ENCODE measurements at regions not wholly inside any gene's neighbourhood (a gene's known extent, or its start where the extent isn't known, plus 50 kb on each side); places are given as distances from the start of the nearest gene placed in this dataset.

GRCh38 chrY:15368786-15369185, 844.5 kb downstream of the NLGN4Y start:
- Mint-ChIP-seq H3K27me3 (ENCODE audit: unreplicated experiment) (no peaks in the 10 kb centered on the region), H3K4me1 (ENCODE audit: low read depth, unreplicated experiment) (peaks cover 12% of the 10 kb centered on the region), H3K27ac (ENCODE audit: unreplicated experiment) (peak overlapping the region; percentile 90), H3K36me3 (ENCODE audit: unreplicated experiment) (no peaks in the 10 kb centered on the region), H3K9me3 (ENCODE audit: unreplicated experiment) (peaks cover 2% of the 10 kb centered on the region), H3K4me3 (ENCODE audit: unreplicated experiment) (no peak overlapping the region)
- DNase-seq = no peak
- no peak for TF ChIP-seq CTCF (IDR thresholded peaks at IDR 0.05; ENCODE audit: partially characterized antibody, unreplicated experiment)

- no peaks in the 10 kb centered on the region for H3K27me3 Mint-ChIP-seq (ENCODE audit: unreplicated experiment)
- DNase-seq = peak; percentile 28
- no peaks in the 10 kb centered on the region for H3K36me3 Mint-ChIP-seq (ENCODE audit: unreplicated experiment)
- no peak overlapping the region for H3K4me3 Mint-ChIP-seq (ENCODE audit: unreplicated experiment)
- TF ChIP-seq CTCF (IDR thresholded peaks at IDR 0.05; ENCODE audit: partially characterized antibody, unreplicated experiment) = no peak
- peaks cover 6% of the 10 kb centered on the region for H3K4me1 Mint-ChIP-seq (ENCODE audit: low read depth, unreplicated experiment)
- H3K27ac Mint-ChIP-seq (ENCODE audit: unreplicated experiment) = no peak overlapping the region
- no peaks in the 10 kb centered on the region for H3K9me3 Mint-ChIP-seq (ENCODE audit: unreplicated experiment)
Observed at GRCh38 chrY:15385178-15385577, 860.8 kb downstream of the NLGN4Y start.

DNA sequence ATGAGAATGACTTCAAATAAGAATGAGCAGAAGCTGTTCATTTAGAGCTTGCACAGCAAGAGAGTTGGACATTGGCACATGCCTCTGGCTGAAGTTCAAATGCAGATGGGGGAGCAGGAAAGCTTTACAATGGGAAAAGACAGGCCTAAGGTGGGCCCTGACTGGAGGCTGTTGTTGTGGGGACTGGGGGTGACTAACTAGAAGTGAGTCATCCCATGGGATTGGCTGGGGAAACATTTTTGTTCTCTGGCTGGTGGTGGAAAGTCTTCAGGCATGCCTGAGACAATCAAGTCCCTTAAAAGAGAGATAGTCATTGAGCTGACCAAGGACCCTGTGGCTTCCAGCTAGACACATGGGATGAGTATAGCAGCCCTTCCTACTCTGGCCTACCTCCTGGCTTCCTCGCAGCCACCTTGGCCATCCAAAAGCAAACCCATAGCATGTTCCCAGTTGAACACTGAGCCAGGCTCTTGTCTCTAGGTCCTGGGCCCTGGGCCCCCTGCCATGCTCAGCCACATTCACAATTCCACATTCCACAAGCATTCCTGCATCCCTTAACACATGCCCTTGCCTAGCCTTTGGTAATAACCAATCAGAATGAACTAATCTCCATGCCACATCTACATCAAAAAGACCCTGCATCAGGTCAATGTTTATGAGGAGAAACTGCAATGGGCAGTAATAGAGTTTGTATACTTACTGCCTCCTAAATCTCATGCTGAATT, 873.4 kb downstream of the NLGN4Y start:
- no peak overlapping the region for H3K27ac Mint-ChIP-seq (ENCODE audit: unreplicated experiment)

GRCh38 chrY:15402451-15402850, 878.1 kb downstream of the NLGN4Y start:
- no peak for TF ChIP-seq CTCF (IDR thresholded peaks at IDR 0.05; ENCODE audit: partially characterized antibody, unreplicated experiment)
- no peak for DNase-seq
- Mint-ChIP-seq H3K4me1 (ENCODE audit: low read depth, unreplicated experiment) (no peaks in the 10 kb centered on the region), H3K27ac (ENCODE audit: unreplicated experiment) (no peak overlapping the region), H3K36me3 (ENCODE audit: unreplicated experiment) (no peaks in the 10 kb centered on the region), H3K4me3 (ENCODE audit: unreplicated experiment) (no peak overlapping the region), H3K9me3 (ENCODE audit: unreplicated experiment) (peaks cover 2% of the 10 kb centered on the region), H3K27me3 (ENCODE audit: unreplicated experiment) (no peaks in the 10 kb centered on the region)

More for the DNA sequence above, 873.4 kb downstream of the NLGN4Y start:
- Mint-ChIP-seq H3K4me3 (ENCODE audit: unreplicated experiment) (no peak overlapping the region), H3K36me3 (ENCODE audit: unreplicated experiment) (no peaks in the 10 kb centered on the region), H3K9me3 (ENCODE audit: unreplicated experiment) (no peaks in the 10 kb centered on the region), H3K4me1 (ENCODE audit: low read depth, unreplicated experiment) (no peaks in the 10 kb centered on the region), H3K27me3 (ENCODE audit: unreplicated experiment) (no peaks in the 10 kb centered on the region)
- no peak for TF ChIP-seq CTCF (IDR thresholded peaks at IDR 0.05; ENCODE audit: partially characterized antibody, unreplicated experiment)
- DNase-seq = no peak

DNA sequence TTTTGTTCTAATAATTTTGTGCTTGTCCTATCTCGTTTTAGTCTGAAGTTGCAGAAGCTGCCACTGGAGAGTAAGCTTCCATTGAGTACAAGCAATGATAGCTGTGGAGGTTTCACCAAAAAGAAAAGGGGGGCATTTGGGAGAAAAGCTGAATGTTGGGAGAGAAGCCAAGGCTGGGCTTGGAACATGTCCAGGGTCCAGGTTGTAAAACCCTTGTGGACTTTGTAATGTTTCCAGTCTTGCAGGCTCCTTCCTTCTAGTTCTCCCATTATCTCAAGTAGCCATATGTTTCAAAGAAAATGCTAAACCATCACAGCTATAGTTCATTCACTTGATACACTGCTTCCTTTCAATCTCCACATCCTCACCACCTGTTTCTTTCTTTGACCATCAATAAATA, 880.2 kb downstream of the NLGN4Y start:
- H3K9me3 Mint-ChIP-seq (ENCODE audit: unreplicated experiment) = peaks cover 2% of the 10 kb centered on the region

More for the DNA sequence above, 880.2 kb downstream of the NLGN4Y start:
- no peak overlapping the region for H3K27ac Mint-ChIP-seq (ENCODE audit: unreplicated experiment)
- H3K4me1 Mint-ChIP-seq (ENCODE audit: low read depth, unreplicated experiment) = no peaks in the 10 kb centered on the region
- no peaks in the 10 kb centered on the region for H3K36me3 Mint-ChIP-seq (ENCODE audit: unreplicated experiment)
- peaks cover 1% of the 10 kb centered on the region for H3K27me3 Mint-ChIP-seq (ENCODE audit: unreplicated experiment)
- TF ChIP-seq CTCF (IDR thresholded peaks at IDR 0.05; ENCODE audit: partially characterized antibody, unreplicated experiment) = no peak
- no peak for DNase-seq
- no peak overlapping the region for H3K4me3 Mint-ChIP-seq (ENCODE audit: unreplicated experiment)

Data from glutamatergic neuron (in vitro differentiated cells).